CD4-positive, alpha-beta T cell (primary cell): ENCODE measurements at regions not wholly inside any gene's neighbourhood (a gene's known extent, or its start where the extent isn't known, plus 50 kb on each side); places are given as distances from the start of the nearest gene placed in this dataset.

ENCODE experiments used
- ATAC-seq: fragments of 200-7000 bp; cut with Tn5 transposase; one replicate; pipeline ENCODE4 v1.10.0; 2022; ENCODE audit warnings: mild to moderate bottlenecking; ENCODE audit not compliant: poor library complexity
- CTCF ChIA-PET: fragments of 350-600 bp; sonication (Branson Sonifier 250); formaldehyde crosslinking; loops from one replicate; lab custom pipeline; 2021; ENCODE audit warnings: antibody characterized with exemption, inconsistent platforms; lab: Charles Lee
- POLR2A ChIA-PET: fragments of 350-600 bp; sonication (Branson Sonifier 250); formaldehyde crosslinking; loops from one replicate; lab custom pipeline; 2021; ENCODE audit warnings: antibody characterized with exemption, inconsistent platforms; lab: Charles Lee
- DNase-seq, 14 experiments: peaks; one replicate each; pipeline ENCODE4 v3.0.0-alpha.2; 2013 to 2020; ENCODE audit warnings: mixed read lengths in 2 of 14
- H3K27ac ChIP-seq, 2 donors: one replicate each; pipeline versions ENCODE4 v1.5.1 to v1.7.0; 2013; ENCODE audit warnings: low read length in 2 of 2, low read depth in 1 of 2, mild to moderate bottlenecking in 1 of 2
- H3K27me3 ChIP-seq, 2 experiments: 1 replicate in 1 of 2; 2 replicates in 1 of 2; pipeline versions ENCODE4 v1.6.1 to v1.7.0; 2013; ENCODE audit warnings: low read length in 2 of 2, control low read depth in 1 of 2, mild to moderate bottlenecking in 1 of 2, moderate library complexity in 1 of 2; ENCODE audit not compliant: insufficient read depth in 2 of 2, control insufficient read depth in 1 of 2
- H3K36me3 ChIP-seq: one replicate; pipeline ENCODE4 v1.6.1; 2013; ENCODE audit warnings: low read length, control low read depth; ENCODE audit not compliant: insufficient read depth
- H3K4me1 ChIP-seq: one replicate; pipeline ENCODE4 v1.6.1; 2013; ENCODE audit warnings: low read length, control low read depth; ENCODE audit not compliant: insufficient read depth
- H3K4me3 ChIP-seq: one replicate; pipeline ENCODE4 v1.5.1; 2013; ENCODE audit warnings: mild to moderate bottlenecking, low read length, moderate library complexity
- H3K9me3 ChIP-seq, 2 experiments: 1 replicate in 1 of 2; 2 replicates in 1 of 2; pipeline versions ENCODE4 v1.6.1 to v1.7.0; 2013; ENCODE audit warnings: low read length in 2 of 2, mild to moderate bottlenecking in 2 of 2, control low read depth in 1 of 2, moderate library complexity in 1 of 2; ENCODE audit not compliant: control insufficient read depth in 1 of 2, insufficient read depth in 1 of 2
- H3K27ac Mint-ChIP-seq: one replicate; pipeline ENCODE4 v1.8.0; 2020; ENCODE audit warnings: mixed read lengths
- H3K27me3 Mint-ChIP-seq: one replicate; pipeline ENCODE4 v1.8.0; 2021; ENCODE audit warnings: mixed read lengths
- H3K36me3 Mint-ChIP-seq: one replicate; pipeline ENCODE4 v1.8.0; 2021; ENCODE audit warnings: low read depth, mixed read lengths
- H3K4me1 Mint-ChIP-seq: one replicate; pipeline ENCODE4 v1.8.0; 2021; ENCODE audit warnings: low read depth, mixed read lengths
- H3K4me3 Mint-ChIP-seq: one replicate; pipeline ENCODE4 v1.8.0; 2020; ENCODE audit warnings: mild to moderate bottlenecking, mixed read lengths
- H3K9me3 Mint-ChIP-seq: one replicate; pipeline ENCODE4 v1.8.0; 2020; ENCODE audit warnings: mixed read lengths
- intact Hi-C, 2 experiments: fragments of 100-400 bp; cut with DNase I in 1 of 2; cut with micrococcal nuclease in 1 of 2; formaldehyde crosslinking; loops; one replicate each; pipeline versions ENCODE4 v1.15.1 to v1.9.0; 2023 to 2025; cut with DNase I, micrococcal nuclease
- TF ChIP-seq, protein P1 (sequence below): fragments of 200-600 bp; IDR thresholded peaks from one replicate; pipeline ENCODE4 v1.8.0; 2022; ENCODE audit warnings: antibody characterized with exemption, mild to moderate bottlenecking

DNA sequence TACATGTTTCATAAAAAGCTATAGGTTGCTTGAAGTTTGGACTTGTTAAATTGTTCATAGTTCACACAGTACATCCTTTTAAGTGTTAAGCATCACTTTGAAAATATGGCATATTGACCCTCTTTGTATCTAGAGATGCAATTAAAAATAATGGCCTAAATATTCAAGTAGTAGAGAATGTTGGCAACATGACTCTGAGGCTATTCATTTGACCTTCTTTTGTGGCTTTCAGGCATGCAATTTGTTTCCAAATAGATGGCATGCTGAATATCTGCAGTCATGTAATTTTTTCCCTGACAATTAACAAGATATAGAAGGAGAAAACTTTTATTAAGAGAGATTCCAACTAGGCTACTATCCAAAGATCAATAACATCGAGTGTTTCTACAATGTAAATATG lies 230.5 kb upstream of the ZRANB2 start:
- Histone ChIP-seq H3K9me3 (no peaks in the 10 kb centered on the region), H3K36me3 (no peaks in the 10 kb centered on the region), H3K27me3 (no peaks in the 10 kb centered on the region), H3K27ac (no peak overlapping the region), H3K4me1 (no peaks in the 10 kb centered on the region), H3K4me3 (no peak overlapping the region)
- TF ChIP-seq, protein P1, sequence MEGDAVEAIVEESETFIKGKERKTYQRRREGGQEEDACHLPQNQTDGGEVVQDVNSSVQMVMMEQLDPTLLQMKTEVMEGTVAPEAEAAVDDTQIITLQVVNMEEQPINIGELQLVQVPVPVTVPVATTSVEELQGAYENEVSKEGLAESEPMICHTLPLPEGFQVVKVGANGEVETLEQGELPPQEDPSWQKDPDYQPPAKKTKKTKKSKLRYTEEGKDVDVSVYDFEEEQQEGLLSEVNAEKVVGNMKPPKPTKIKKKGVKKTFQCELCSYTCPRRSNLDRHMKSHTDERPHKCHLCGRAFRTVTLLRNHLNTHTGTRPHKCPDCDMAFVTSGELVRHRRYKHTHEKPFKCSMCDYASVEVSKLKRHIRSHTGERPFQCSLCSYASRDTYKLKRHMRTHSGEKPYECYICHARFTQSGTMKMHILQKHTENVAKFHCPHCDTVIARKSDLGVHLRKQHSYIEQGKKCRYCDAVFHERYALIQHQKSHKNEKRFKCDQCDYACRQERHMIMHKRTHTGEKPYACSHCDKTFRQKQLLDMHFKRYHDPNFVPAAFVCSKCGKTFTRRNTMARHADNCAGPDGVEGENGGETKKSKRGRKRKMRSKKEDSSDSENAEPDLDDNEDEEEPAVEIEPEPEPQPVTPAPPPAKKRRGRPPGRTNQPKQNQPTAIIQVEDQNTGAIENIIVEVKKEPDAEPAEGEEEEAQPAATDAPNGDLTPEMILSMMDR, result no peak
- no peaks in the 10 kb centered on the region for H3K36me3 Mint-ChIP-seq
- intact Hi-C loops, result no loop called here
- CTCF ChIA-PET, result no interaction called here
- ATAC-seq (no peak), DNase-seq (no peak)
- H3K27ac Mint-ChIP-seq, result no peak overlapping the region
- POLR2A ChIA-PET, result no interaction called here
- H3K4me3 Mint-ChIP-seq, result no peak overlapping the region
- H3K9me3 Mint-ChIP-seq, result peaks cover 7% of the 10 kb centered on the region
- H3K4me1 Mint-ChIP-seq, result no peaks in the 10 kb centered on the region
- no peaks in the 10 kb centered on the region for H3K27me3 Mint-ChIP-seq

DNA sequence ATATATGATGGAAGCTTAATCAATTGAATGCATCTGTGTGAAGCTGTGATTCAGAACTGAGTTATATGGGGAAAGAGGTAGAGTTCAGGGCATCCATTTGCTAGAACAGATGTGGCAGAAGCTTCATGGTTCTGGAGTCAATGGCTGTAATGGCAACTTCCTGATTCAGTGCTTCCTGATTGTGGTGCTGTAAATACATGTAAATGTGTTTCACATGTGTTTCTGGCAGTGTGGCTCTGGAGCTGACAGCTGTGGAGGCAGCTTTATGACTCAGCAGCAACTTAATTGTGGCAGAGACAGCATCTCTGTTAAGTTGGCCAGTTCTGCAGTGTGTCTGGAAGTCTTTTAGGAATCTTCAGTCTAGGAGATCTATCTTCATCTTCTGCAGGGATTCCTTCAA lies 226.6 kb upstream of the ZRANB2 start:
- no peaks in the 10 kb centered on the region for H3K4me1 Mint-ChIP-seq
- intact Hi-C loops, result no loop called here
- no peaks in the 10 kb centered on the region for H3K27me3 Mint-ChIP-seq
- Histone ChIP-seq H3K9me3 (no peaks in the 10 kb centered on the region), H3K4me1 (no peaks in the 10 kb centered on the region), H3K27ac (no peak overlapping the region), H3K4me3 (no peak overlapping the region), H3K27me3 (no peaks in the 10 kb centered on the region), H3K36me3 (no peaks in the 10 kb centered on the region)
- POLR2A ChIA-PET, result no interaction called here
- no peak overlapping the region for H3K27ac Mint-ChIP-seq
- DNase-seq, result no peak
- no peaks in the 10 kb centered on the region for H3K36me3 Mint-ChIP-seq
- TF ChIP-seq, protein P1, result no peak
- H3K9me3 Mint-ChIP-seq, result peaks cover 4% of the 10 kb centered on the region
- no peak for ATAC-seq
- H3K4me3 Mint-ChIP-seq, result no peak overlapping the region
- CTCF ChIA-PET, result no interaction called here

DNA sequence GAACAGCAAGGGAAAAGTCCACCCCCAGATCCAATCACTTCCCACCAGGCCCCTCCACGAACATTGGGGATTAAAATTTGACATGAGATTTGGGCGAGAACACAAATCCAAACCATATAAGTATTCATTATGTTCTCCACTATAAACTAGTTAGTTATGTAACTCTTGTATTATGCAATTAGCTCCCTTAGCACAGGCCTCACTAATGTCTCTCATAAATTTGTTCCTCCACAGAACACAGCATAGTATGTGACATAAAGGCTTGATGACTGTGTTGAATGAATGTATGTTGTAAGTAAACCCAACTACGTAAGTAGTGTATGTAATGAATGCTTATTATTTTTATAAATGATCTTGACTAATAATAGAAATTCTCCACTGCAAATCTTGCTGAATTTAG lies 223.3 kb upstream of the ZRANB2 start:
- no peaks in the 10 kb centered on the region for H3K36me3 ChIP-seq
- H3K27ac ChIP-seq, result no peak overlapping the region
- Mint-ChIP-seq H3K4me1 (no peaks in the 10 kb centered on the region), H3K4me3 (no peak overlapping the region), H3K27ac (no peak overlapping the region), H3K36me3 (no peaks in the 10 kb centered on the region), H3K27me3 (no peaks in the 10 kb centered on the region), H3K9me3 (peaks cover 6% of the 10 kb centered on the region)
- ChIA-PET POLR2A (no interaction called here), CTCF (no interaction called here)
- no peak for ATAC-seq
- H3K4me3 ChIP-seq, result no peak overlapping the region
- intact Hi-C loops, result no loop called here
- DNase-seq, result no peak
- no peaks in the 10 kb centered on the region for H3K27me3 ChIP-seq
- TF ChIP-seq, protein P1, result no peak
- H3K9me3 ChIP-seq, result no peaks in the 10 kb centered on the region
- no peaks in the 10 kb centered on the region for H3K4me1 ChIP-seq
